HK-2 (cell line): ENCODE measurements at regions not wholly inside any gene's neighbourhood (a gene's known extent, or its start where the extent isn't known, plus 50 kb on each side); places are given as distances from the start of the nearest gene placed in this dataset.

Experiments used
- DNase-seq: peaks from one replicate; pipeline ENCODE4 v3.0.0-alpha.2; 2018; ENCODE audit not compliant: unreplicated experiment

GRCh38 chr21:16536643-16537434 is 807.1 kb downstream of the USP25 start:
- DNase-seq: no peak

DNA sequence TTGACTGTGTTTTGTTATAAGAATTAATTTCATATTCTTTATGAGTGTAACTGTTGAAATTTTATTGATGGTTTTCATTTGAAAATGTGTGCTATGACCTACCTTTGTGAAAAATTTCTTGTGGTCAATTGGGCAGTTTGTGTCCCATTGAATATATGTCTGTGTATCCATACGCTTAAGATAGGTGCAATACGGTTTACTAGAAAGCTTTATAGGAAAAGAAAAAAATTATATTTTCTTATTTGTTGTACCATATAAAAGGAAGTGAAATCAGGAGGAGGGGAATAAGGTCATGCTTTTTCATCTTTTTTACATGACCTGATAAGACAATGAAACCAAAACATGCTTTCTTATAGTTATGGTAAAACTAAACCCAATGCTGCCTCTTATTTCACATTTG is 807.7 kb downstream of the USP25 start:
- DNase-seq: no peak

GRCh38 chr21:16538405-16538804 is 808.6 kb downstream of the USP25 start:
- DNase-seq: no peak

GRCh38 chr21:16538936-16539440 is 809.2 kb downstream of the USP25 start:
- no peak for DNase-seq

DNA sequence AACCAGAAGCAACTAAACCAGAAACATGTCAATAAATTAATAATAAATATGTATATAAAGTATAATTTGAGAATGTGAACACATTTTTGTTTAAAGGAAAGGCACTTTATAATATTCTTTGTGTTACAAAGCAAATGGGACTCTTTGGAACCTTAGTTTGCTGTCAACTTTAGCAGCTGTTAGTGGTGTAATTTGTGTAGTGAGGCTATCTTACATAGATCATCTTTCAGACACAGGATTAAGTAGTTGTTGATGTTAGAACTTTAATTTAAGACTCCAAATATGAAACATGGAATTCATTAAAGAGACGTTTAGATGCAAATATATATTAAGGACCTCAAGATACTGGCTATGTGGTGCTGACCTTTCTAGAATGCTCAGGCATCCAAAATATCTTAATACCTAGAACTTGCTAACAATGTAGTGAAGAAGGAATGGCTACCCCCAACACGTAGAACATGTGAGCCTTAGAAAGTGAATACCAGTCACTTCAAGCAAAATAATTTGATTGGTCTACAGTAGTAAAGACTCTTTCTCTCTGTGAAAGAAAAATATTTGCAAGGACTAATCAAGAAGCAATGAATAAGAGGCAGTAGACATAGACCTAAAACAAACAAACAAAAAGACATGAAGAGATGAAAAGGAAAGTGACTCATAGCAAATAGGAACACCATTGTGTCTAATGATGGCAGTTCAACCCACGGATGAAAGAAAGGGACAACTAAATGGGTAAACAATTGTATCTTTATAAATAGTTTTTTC is 811.4 kb downstream of the USP25 start:
- DNase-seq: no peak

- DNase-seq: no peak
These were observed 820.3 kb downstream of the USP25 start for GRCh38 chr21:16550118-16550517.

DNA sequence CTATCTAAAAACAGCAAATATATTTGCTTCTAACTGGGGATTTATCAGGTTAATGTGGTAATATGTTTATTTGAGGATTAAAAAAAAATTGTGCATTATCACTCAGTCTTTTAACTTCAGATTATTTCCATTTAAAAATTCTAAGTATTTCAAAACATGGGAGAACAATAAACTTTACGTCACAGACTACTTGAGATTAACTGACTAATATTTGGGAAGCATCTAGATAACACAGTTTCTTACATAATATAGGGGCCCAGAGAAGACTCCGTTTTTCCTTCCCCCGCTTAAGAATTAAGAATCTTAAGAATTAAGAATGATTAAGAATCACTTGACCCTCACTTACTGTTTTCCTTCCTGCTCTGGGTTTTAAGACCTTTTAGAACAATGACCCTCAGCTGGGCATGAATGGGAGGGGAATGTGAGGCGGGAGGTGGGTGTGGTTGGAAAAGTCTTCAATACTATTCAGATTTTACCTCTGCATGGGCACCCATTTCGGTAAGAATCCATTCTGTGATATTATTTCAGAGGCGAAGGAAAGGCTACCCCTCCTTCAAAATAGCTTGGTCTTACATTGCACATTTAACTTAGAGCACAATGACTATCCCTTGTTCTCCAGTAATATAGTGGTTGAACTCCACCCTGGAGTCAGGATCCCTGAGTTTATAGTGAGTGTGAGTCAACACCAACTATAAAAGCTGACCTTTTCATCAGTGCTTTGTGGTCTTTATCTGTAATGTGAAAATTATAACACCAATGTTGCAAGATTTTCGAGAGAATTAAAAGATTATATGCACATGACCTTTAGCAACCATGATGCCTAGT is 821.3 kb downstream of the USP25 start:
- no peak for DNase-seq

- DNase-seq: no peak
These were observed 823.1 kb downstream of the USP25 start for GRCh38 chr21:16552880-16553279.

DNA sequence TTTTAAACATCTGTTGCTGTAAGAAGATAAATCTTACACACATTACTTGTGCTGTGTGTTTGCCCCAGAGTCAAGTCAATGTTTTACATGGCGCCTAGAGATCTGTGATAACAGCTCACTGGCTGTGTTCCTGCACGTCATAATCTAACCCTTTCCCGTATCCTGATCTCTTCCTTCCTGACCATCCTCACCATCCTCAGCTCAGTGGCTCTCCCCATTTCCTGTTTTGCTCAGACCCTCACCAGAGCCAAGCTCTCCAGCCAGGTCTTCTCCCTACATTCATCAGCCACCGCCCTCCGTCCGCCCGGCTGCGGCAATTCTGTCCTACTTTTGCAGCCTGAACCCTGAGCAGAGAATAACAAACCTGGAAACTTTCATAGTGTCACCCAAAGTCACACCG is 824.7 kb downstream of the USP25 start:
- no peak for DNase-seq

- no peak for DNase-seq
These were observed 833.3 kb downstream of the USP25 start for GRCh38 chr21:16563116-16563515.

DNA sequence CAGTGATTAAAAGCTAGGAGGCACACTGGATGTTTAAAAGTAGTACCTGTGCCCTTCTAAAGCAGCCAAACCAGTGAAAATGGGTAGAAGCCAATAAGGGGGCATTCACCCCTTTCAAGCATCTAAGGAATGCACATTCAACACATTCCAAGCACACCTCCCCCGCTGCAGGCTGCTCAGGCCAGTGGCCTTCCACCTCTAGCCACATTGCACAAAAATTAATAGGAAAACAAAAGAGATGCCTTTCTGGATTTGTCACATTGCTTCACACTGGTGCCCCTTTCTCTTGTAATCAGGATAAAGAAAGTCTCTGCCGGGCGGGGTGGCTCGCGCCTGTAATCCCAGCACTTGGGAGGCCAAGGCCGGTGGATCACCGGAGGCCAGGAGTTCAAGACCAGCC is 834.0 kb downstream of the USP25 start:
- DNase-seq: peak; percentile 57

GRCh38 chr21:16568244-16568643 is 838.5 kb downstream of the USP25 start:
- no peak for DNase-seq

DNA sequence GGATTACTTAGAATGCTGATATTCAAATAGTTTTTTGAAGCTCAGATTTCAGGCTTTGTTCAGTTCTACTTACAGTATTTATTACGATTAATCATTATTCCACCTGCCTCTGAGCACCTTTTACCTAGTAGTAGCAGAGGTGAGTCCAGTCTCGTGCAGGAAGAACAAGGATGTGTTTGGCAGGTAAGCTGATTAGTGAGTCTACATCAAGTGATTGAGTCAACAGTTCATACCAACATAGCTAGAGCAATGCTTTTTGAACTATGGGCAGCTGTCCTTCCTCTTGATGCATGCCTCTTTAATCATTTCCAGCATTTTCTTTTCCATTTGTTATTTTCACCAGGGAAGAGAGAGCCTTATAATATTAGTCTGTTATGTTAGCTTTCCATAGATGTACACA is 838.9 kb downstream of the USP25 start:
- no peak for DNase-seq

DNA sequence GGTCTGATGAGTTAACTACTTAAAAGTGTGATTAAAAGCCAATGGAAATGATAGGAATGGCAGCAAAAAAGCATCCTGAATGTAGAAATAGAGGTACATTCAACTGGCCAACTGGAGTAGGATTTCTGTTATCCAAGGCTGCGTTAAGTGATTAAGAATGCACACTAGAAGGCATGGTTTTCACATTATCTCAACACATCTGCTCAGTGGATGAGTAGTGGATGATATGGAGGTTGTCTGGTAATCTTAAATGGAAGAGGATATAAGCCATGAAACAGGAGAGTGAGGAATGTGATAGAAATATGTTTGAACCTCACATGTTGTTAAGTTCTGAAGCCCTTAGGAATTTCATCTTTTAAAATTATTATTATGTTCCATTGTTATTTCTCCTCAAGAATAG is 839.9 kb downstream of the USP25 start:
- DNase-seq: no peak

DNA sequence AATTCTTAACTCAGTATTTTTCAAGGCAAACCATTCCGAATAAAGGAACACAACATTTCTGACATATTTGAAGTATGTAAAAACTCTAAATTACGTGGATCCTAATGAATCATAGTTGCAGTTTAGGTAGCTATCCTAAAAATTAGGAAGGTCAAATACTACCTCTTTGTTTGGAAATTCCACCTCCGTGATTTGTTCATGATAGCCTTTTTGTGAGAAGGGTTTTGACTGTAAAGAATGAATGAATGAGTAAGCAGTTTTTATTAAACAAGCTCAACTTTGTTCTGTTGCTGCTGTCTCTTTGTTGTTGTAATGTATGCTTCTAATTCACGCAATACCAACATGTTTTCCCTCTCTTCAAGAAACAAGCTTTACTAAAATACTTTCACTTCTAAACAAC is 840.4 kb downstream of the USP25 start:
- no peak for DNase-seq

GRCh38 chr21:16570856-16571255 is 841.1 kb downstream of the USP25 start:
- DNase-seq: no peak

- DNase-seq: no peak
These were observed 841.8 kb downstream of the USP25 start for GRCh38 chr21:16571594-16571993.

DNA sequence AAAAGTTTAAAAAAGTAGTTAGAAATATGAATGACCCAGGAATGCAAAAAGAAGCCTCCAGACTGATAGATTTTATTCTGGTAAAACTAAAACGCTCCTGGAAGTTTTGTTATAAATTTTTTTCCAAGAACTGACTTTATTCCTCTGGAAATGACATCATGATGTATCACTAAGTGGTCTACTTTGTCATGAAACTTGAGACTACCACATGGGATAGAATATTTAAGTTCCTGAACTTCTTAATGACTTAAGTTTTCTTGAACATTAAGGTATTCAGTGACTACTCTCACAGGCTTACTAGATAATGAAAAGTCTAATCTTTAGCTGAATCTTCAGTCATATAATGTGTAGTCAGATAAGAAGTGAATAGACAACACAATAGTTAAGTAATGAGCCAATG is 842.2 kb downstream of the USP25 start:
- DNase-seq: no peak

- DNase-seq: no peak
These were observed 843.8 kb downstream of the USP25 start for GRCh38 chr21:16573578-16573977.

DNA sequence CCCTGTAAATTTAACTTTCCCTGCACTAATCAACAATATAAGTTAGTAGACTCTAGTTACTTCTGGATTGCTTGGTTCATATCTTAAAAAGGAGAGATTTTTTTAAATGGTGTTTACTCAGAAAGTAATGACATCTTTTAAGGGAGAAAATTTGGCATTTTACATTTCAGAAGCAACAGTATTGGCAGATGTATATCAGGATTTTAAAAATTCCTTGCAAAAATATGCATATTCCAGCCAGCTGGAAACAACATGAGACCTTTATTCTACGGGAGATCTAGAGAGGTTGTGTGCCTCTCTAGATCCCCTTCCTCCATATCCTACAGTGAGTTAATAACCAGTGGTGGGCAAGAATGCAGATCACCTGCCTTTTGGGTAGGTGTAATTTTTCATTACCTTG is 848.2 kb downstream of the USP25 start:
- no peak for DNase-seq

DNA sequence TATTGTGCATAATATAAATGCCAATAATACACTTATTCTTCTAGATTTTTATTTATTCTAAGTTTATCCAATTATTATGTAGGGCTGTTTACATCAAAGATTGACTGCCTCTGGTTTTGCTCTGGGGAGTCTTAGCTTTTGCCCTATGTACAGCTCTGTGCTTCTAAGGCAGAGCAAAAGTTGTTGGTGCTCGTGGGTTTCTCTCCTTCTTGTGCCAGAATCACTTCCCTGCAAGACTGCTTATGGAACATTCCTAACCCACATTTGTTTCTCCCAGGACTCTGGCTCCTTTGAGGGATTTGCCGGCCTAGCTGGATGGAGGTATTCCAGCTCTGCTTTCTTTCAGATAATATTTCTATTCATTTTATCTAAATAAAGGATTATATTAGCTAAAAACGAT is 849.1 kb downstream of the USP25 start:
- no peak for DNase-seq

DNA sequence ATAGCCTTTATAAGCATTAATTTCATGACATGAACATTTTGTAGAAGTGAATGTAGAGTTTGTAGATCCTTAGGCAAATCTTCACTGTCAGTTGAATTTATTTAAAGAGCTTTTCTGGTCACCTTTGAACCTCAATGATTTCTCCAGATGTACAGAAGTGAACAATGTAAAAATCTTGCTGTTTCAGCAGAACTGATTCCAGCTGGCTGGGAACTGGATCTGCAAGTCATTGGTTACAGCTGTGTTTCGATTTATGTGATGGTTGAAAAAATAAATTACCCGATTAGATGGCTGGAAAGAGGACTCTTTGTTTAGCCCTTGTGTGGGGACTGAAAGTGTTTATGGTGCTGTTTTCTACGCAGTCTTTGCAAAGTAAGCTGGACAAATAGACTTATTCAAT is 849.8 kb downstream of the USP25 start:
- DNase-seq: no peak
